ENCODE measurements at regions not wholly inside any gene's neighbourhood (a gene's known extent, or its start where the extent isn't known, plus 50 kb on each side); places are given as distances from the start of the nearest gene placed in this dataset.

GRCh38 chr7:113976508-113976907 is 57.7 kb upstream of the PPP1R3A start:
- WGBS, result 83% methylated on average over 4 of the region's 4 CpGs
- Histone ChIP-seq H3K36me3 (ENCODE audit: control insufficient read depth in 4 of 4, insufficient read depth in 3 of 4, low read depth in 1 of 4, low read length in 3 of 4) (no peaks in the 10 kb centered on the region), H3K9ac (ENCODE audit: low read depth in 1 of 2, low read length in 2 of 2) (no peak overlapping the region), H3K27ac (ENCODE audit: low read depth in 1 of 2, low read length in 2 of 2) (no peak overlapping the region), H3K9me3 (ENCODE audit: control insufficient read depth in 4 of 4, low read length in 3 of 4) (no peaks in the 10 kb centered on the region), H3K4me1 (ENCODE audit: control insufficient read depth in 4 of 4, insufficient read depth in 4 of 4, low read length in 3 of 4) (no peaks in the 10 kb centered on the region), H3K4me3 (ENCODE audit: low read depth in 1 of 3, low read length in 3 of 3) (no peak overlapping the region), H3K27me3 (ENCODE audit: control insufficient read depth in 4 of 4, insufficient read depth in 4 of 4, low read length in 3 of 4) (no peaks in the 10 kb centered on the region)
- no peak for DNase-seq (ENCODE audit: low spot score)
- TF ChIP-seq MAX (IDR thresholded peaks at IDR 0.05), result no peak
- TF ChIP-seq NR2F2 (IDR thresholded peaks at IDR 0.05), result no peak
- TF ChIP-seq HNF4A (conservative IDR thresholded peaks at IDR 0.05), result no peak
- TF ChIP-seq JUND (IDR thresholded peaks at IDR 0.05), result no peak
- TF ChIP-seq HNF4G (IDR thresholded peaks at IDR 0.05), result no peak
- TF ChIP-seq RAD21 (IDR thresholded peaks at IDR 0.05), result no peak
- no peak for TF ChIP-seq GABPA (IDR thresholded peaks at IDR 0.05 in 1 of 2, conservative IDR thresholded peaks at IDR 0.05 in 1 of 2)
- no peak for TF ChIP-seq SP1 (IDR thresholded peaks at IDR 0.05)
- no peak for TF ChIP-seq RXRA (IDR thresholded peaks at IDR 0.05)
- TF ChIP-seq TAF1 (conservative IDR thresholded peaks at IDR 0.05), result no peak
- TF ChIP-seq YY1 (IDR thresholded peaks at IDR 0.05), result no peak
- TF ChIP-seq ZBTB33 (IDR thresholded peaks at IDR 0.05), result no peak

- no peaks in the 10 kb centered on the region for H3K27me3 ChIP-seq (ENCODE audit: control insufficient read depth in 4 of 4, insufficient read depth in 4 of 4, low read length in 3 of 4)
- WGBS, result 44% methylated on average over 2 of the region's 2 CpGs
- no peak overlapping the region for H3K4me3 ChIP-seq (ENCODE audit: low read depth in 1 of 3, low read length in 3 of 3)
- H3K9me3 ChIP-seq (ENCODE audit: control insufficient read depth in 4 of 4, low read length in 3 of 4), result no peaks in the 10 kb centered on the region
- TF ChIP-seq FOXA2 (IDR thresholded peaks at IDR 0.05), result no peak
- TF ChIP-seq NR2F2 (IDR thresholded peaks at IDR 0.05), result no peak
- no peak for TF ChIP-seq GABPA (IDR thresholded peaks at IDR 0.05 in 1 of 2, conservative IDR thresholded peaks at IDR 0.05 in 1 of 2)
- TF ChIP-seq RXRA (IDR thresholded peaks at IDR 0.05), result no peak
- TF ChIP-seq SP1 (IDR thresholded peaks at IDR 0.05), result no peak
- TF ChIP-seq MAX (IDR thresholded peaks at IDR 0.05), result no peak
- no peak for TF ChIP-seq FOXA1 (IDR thresholded peaks at IDR 0.05)
- TF ChIP-seq HNF4A (conservative IDR thresholded peaks at IDR 0.05), result no peak
- TF ChIP-seq ZBTB33 (IDR thresholded peaks at IDR 0.05), result no peak
- no peak for TF ChIP-seq RAD21 (IDR thresholded peaks at IDR 0.05)
- no peak for TF ChIP-seq JUND (IDR thresholded peaks at IDR 0.05)
- no peak for TF ChIP-seq EGR1 (IDR thresholded peaks at IDR 0.05; ENCODE audit: low read depth in 2 of 2)
- TF ChIP-seq YY1 (IDR thresholded peaks at IDR 0.05), result no peak
- no peak for TF ChIP-seq REST (IDR thresholded peaks at IDR 0.05)
- no peak for TF ChIP-seq TAF1 (conservative IDR thresholded peaks at IDR 0.05)
- no peak for TF ChIP-seq HNF4G (IDR thresholded peaks at IDR 0.05)
- TF ChIP-seq ATF3 (IDR thresholded peaks at IDR 0.05), result no peak
- TF ChIP-seq CTCF (IDR thresholded peaks at IDR 0.05; ENCODE audit: low read depth, low read length, missing input control), result no peak
- no peaks in the 10 kb centered on the region for H3K4me1 ChIP-seq (ENCODE audit: control insufficient read depth in 4 of 4, insufficient read depth in 4 of 4, low read length in 3 of 4)
- no peak overlapping the region for H3K9ac ChIP-seq (ENCODE audit: low read depth in 1 of 2, low read length in 2 of 2)
- DNase-seq (ENCODE audit: low spot score), result no peak
- no peaks in the 10 kb centered on the region for H3K36me3 ChIP-seq (ENCODE audit: control insufficient read depth in 4 of 4, insufficient read depth in 3 of 4, low read depth in 1 of 4, low read length in 3 of 4)
- no peak overlapping the region for H3K27ac ChIP-seq (ENCODE audit: low read depth in 1 of 2, low read length in 2 of 2)
These were observed 49.9 kb upstream of the PPP1R3A start for GRCh38 chr7:113968713-113969112.

Measured in liver (tissue), 8 donors.